GM18499 (cell line): ENCODE measurements at regions not wholly inside any gene's neighbourhood (a gene's known extent, or its start where the extent isn't known, plus 50 kb on each side); places are given as distances from the start of the nearest gene placed in this dataset.

Experiments used
- ATAC-seq: cut with Tn5 transposase; IDR thresholded peaks from one replicate; pipeline ENCODE4 v1.9.1; 2021; ENCODE audit warnings: moderate number of reproducible peaks; ENCODE audit not compliant: insufficient read depth, unreplicated experiment

- no peak for ATAC-seq
These were observed 504.9 kb upstream of the SEMA6D start for GRCh38 chr15:47212222-47213010.

- no peak for ATAC-seq
These were observed 503.4 kb upstream of the SEMA6D start for GRCh38 chr15:47213883-47214282.

GRCh38 chr15:47218295-47218694, 499.0 kb upstream of the SEMA6D start:
- no peak for ATAC-seq

- ATAC-seq = no peak
These were observed 472.9 kb upstream of the SEMA6D start for GRCh38 chr15:47244361-47244760.

GRCh38 chr15:47246317-47246716, 471.0 kb upstream of the SEMA6D start:
- ATAC-seq = no peak

GRCh38 chr15:47258521-47258920, 458.8 kb upstream of the SEMA6D start:
- no peak for ATAC-seq

- no peak for ATAC-seq
These were observed 451.6 kb upstream of the SEMA6D start for GRCh38 chr15:47265686-47266085.

GRCh38 chr15:47266566-47266965, 450.7 kb upstream of the SEMA6D start:
- no peak for ATAC-seq

- ATAC-seq = no peak
These were observed 443.4 kb upstream of the SEMA6D start for GRCh38 chr15:47273864-47274263.

GRCh38 chr15:47283246-47283645, 434.1 kb upstream of the SEMA6D start:
- ATAC-seq = no peak

GRCh38 chr15:47288794-47289193, 428.5 kb upstream of the SEMA6D start:
- no peak for ATAC-seq

- ATAC-seq = no peak
These were observed 427.6 kb upstream of the SEMA6D start for GRCh38 chr15:47289656-47290055.

- ATAC-seq = no peak
These were observed 425.5 kb upstream of the SEMA6D start for GRCh38 chr15:47291767-47292166.

GRCh38 chr15:47292638-47293190, 424.6 kb upstream of the SEMA6D start:
- ATAC-seq = no peak

- ATAC-seq = no peak
These were observed 423.7 kb upstream of the SEMA6D start for GRCh38 chr15:47293466-47294162.

GRCh38 chr15:47294765-47295259, 422.5 kb upstream of the SEMA6D start:
- ATAC-seq = no peak

- no peak for ATAC-seq
These were observed 420.4 kb upstream of the SEMA6D start for GRCh38 chr15:47296881-47297280.

GRCh38 chr15:47299846-47300434, 417.4 kb upstream of the SEMA6D start:
- no peak for ATAC-seq

- ATAC-seq = no peak
These were observed 416.7 kb upstream of the SEMA6D start for GRCh38 chr15:47300596-47300995.

GRCh38 chr15:47301481-47301880, 415.8 kb upstream of the SEMA6D start:
- no peak for ATAC-seq

GRCh38 chr15:47304656-47305055, 412.6 kb upstream of the SEMA6D start:
- no peak for ATAC-seq
